HAP-1 (cell line): ENCODE measurements at regions not wholly inside any gene's neighbourhood (a gene's known extent, or its start where the extent isn't known, plus 50 kb on each side); places are given as distances from the start of the nearest gene placed in this dataset.

Source experiments
- DNase-seq, 2 experiments: peaks; one replicate each; pipeline ENCODE4 v3.0.0-alpha.2; 2016 to 2020; ENCODE audit warnings: low spot score in 2 of 2
- H3K27me3 ChIP-seq: fragments of 250-450 bp; sonication (Bioruptor Pico); 2 replicates; pipeline ENCODE4 v1.5.1; 2020; ENCODE audit warnings: low read depth, mild to moderate bottlenecking, moderate library complexity
- H3K36me3 ChIP-seq: fragments of 250-450 bp; sonication (Bioruptor Pico); replicated peaks from 2 replicates; pipeline ENCODE4 v1.5.1; 2020; ENCODE audit warnings: mild to moderate bottlenecking
- H3K4me1 ChIP-seq: fragments of 250-450 bp; sonication (Bioruptor Pico); 2 replicates; pipeline ENCODE4 v1.5.1; 2020; ENCODE audit warnings: mild to moderate bottlenecking
- H3K4me3 ChIP-seq: fragments of 250-450 bp; sonication (Bioruptor Pico); 2 replicates; pipeline ENCODE4 v1.5.1; 2020; ENCODE audit warnings: mild to moderate bottlenecking, moderate library complexity
- H3K9me3 ChIP-seq: fragments of 250-450 bp; sonication (Bioruptor Pico); 2 replicates; pipeline ENCODE4 v1.5.1; 2020; ENCODE audit warnings: mild to moderate bottlenecking, moderate library complexity
- in situ Hi-C: fragments of 300-500 bp; cut with MboI; formaldehyde crosslinking; loops from 3 replicates; pipeline ENCODE4 v1.14.3; 2020; ENCODE audit warnings: low sequenced_read_pairs, inconsistent platforms, mixed read lengths

GRCh38 chr17:15894258-15894657 lies 50.7 kb upstream of the ADORA2B start:
- no peaks in the 10 kb centered on the region for H3K27me3 ChIP-seq
- no peaks in the 10 kb centered on the region for H3K4me1 ChIP-seq
- DNase-seq = no peak
- no peaks in the 10 kb centered on the region for H3K9me3 ChIP-seq
- H3K4me3 ChIP-seq = no peak overlapping the region
- in situ Hi-C loops = no loop called here
- no peaks in the 10 kb centered on the region for H3K36me3 ChIP-seq

DNA sequence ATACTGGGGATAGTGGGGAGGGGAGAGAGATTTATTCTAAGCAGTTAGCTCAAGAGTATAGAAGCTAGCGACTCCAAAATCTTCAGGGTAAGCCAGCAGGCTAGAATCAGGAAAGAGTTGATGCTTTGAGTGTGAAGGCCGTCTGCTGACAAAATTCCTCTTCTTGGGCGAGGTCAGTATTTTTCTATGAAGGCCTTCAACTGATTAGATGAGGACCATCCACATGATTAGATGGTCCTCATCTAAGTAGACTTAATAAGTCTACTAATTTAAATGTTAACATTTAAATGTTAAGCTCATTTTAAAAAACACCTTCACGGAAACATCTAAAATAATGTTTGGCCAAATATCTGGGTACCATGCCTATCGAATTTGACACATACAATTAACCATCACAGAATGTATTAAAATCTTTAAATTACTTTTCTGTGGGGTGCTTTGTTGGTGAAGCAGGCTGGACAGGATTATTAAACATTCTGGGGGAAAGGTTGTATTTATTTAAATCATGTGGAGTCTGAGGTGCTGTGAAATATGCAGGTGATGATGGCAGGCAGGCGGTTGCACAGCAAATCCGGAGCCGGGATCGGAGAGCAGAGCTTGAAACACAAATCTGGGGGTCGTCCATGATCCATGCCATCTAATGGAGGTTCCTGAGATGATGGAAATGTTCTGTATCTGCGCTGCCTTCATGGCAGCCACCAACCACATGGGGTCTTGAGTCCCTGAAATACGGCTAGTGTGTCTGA lies 49.8 kb upstream of the ADORA2B start:
- DNase-seq = no peak
- Histone ChIP-seq H3K4me1 (no peaks in the 10 kb centered on the region), H3K4me3 (no peak overlapping the region), H3K27me3 (no peaks in the 10 kb centered on the region), H3K36me3 (no peaks in the 10 kb centered on the region), H3K9me3 (no peaks in the 10 kb centered on the region)
- in situ Hi-C loops = no loop called here
